OCI-LY3 (cell line): ENCODE measurements at regions not wholly inside any gene's neighbourhood (a gene's known extent, or its start where the extent isn't known, plus 50 kb on each side); places are given as distances from the start of the nearest gene placed in this dataset.

Experiments
- H2AFZ ChIP-seq: fragments of 200-600, 300-600 bp; shearing (Covaris generic); 2 replicates; pipeline ENCODE4 v1.6.0; 2014; ENCODE audit warnings: antibody characterized with exemption, low read depth, low read length
- H3K27ac ChIP-seq: fragments of 200-600, 300-600 bp; sonication (generic); 2 replicates; pipeline ENCODE4 v1.5.1; 2014; ENCODE audit warnings: mild to moderate bottlenecking, low read length, moderate library complexity, mixed read lengths
- H3K27me3 ChIP-seq: fragments of 200-600, 300-600 bp; sonication (generic); 2 replicates; pipeline ENCODE4 v1.6.1; 2014; ENCODE audit warnings: low read depth, low read length, mixed read lengths
- H3K36me3 ChIP-seq: fragments of 200-600, 300-600 bp; sonication (generic); replicated peaks from 2 replicates; pipeline ENCODE3; 2014; ENCODE audit warnings: low read depth, low read length, mixed read lengths
- H3K4me1 ChIP-seq: fragments of 300-600, 200-600 bp; sonication (generic); 2 replicates; pipeline ENCODE4 v1.6.1; 2014; ENCODE audit warnings: low read length, mixed read lengths
- H3K4me2 ChIP-seq: fragments of 200-600, 300-600 bp; sonication (generic); 2 replicates; pipeline ENCODE4 v1.6.1; 2014; ENCODE audit warnings: low read length, mixed read lengths
- H3K4me3 ChIP-seq: fragments of 300-600, 200-600 bp; sonication (generic); 2 replicates; pipeline ENCODE4 v1.5.1; 2014; ENCODE audit warnings: antibody characterized with exemption, mild to moderate bottlenecking, low read length, moderate library complexity
- H3K79me2 ChIP-seq: fragments of 300-600, 200-600 bp; shearing (Covaris generic); 2 replicates; pipeline ENCODE4 v1.6.1; 2014; ENCODE audit warnings: mild to moderate bottlenecking, low read length, mixed read lengths
- H3K9ac ChIP-seq: fragments of 300-600, 200-600 bp; shearing (Covaris generic); 2 replicates; pipeline ENCODE4 v1.6.0; 2014; ENCODE audit warnings: mild to moderate bottlenecking, low read length, moderate library complexity
- H3K9me3 ChIP-seq: fragments of 200-600, 300-600 bp; shearing (Covaris generic); 2 replicates; pipeline ENCODE4 v1.6.1; 2014; ENCODE audit warnings: low read length, mixed read lengths; ENCODE audit not compliant: insufficient read depth
- H4K20me1 ChIP-seq: fragments of 200-600, 300-600 bp; sonication (generic); 2 replicates; pipeline ENCODE4 v1.6.1; 2016; ENCODE audit warnings: low read length, mixed read lengths; ENCODE audit not compliant: insufficient read depth
- CTCF ChIP-seq: fragments of 200-600, 300-600 bp; sonication (generic); IDR thresholded peaks from 2 replicates; pipeline ENCODE4 v1.5.1; 2014; ENCODE audit warnings: antibody characterized with exemption, low read length, low read depth
- EZH2phosphoT487 ChIP-seq: fragments of 200-600 bp; shearing (Covaris generic); IDR thresholded peaks from 2 replicates; pipeline ENCODE4 v1.6.1; 2018; ENCODE audit warnings: antibody characterized with exemption, mixed run types, low read depth

GRCh38 chr6:159373670-159374069 lies 204.5 kb downstream of the FNDC1 start:
- H3K27me3 ChIP-seq = no peaks in the 10 kb centered on the region
- no peak overlapping the region for H3K27ac ChIP-seq
- no peaks in the 10 kb centered on the region for H3K36me3 ChIP-seq
- H3K9ac ChIP-seq = no peak overlapping the region
- no peak overlapping the region for H3K4me3 ChIP-seq
- no peak overlapping the region for H3K4me2 ChIP-seq
- H3K79me2 ChIP-seq = no peaks in the 10 kb centered on the region
- no peaks in the 10 kb centered on the region for H3K4me1 ChIP-seq
- no peak overlapping the region for H2AFZ ChIP-seq
- no peaks in the 10 kb centered on the region for H3K9me3 ChIP-seq
- no peak for TF ChIP-seq CTCF
- no peak for TF ChIP-seq EZH2phosphoT487
- no peaks in the 10 kb centered on the region for H4K20me1 ChIP-seq

GRCh38 chr6:159372333-159372732 lies 203.1 kb downstream of the FNDC1 start:
- H3K79me2 ChIP-seq = no peaks in the 10 kb centered on the region
- no peaks in the 10 kb centered on the region for H3K27me3 ChIP-seq
- H3K4me2 ChIP-seq = no peak overlapping the region
- H3K9ac ChIP-seq = no peak overlapping the region
- no peaks in the 10 kb centered on the region for H3K4me1 ChIP-seq
- H2AFZ ChIP-seq = no peak overlapping the region
- no peaks in the 10 kb centered on the region for H3K9me3 ChIP-seq
- no peaks in the 10 kb centered on the region for H3K36me3 ChIP-seq
- no peak overlapping the region for H3K4me3 ChIP-seq
- no peak overlapping the region for H3K27ac ChIP-seq
- no peak for TF ChIP-seq CTCF
- no peak for TF ChIP-seq EZH2phosphoT487
- H4K20me1 ChIP-seq = no peaks in the 10 kb centered on the region

- H4K20me1 ChIP-seq = no peaks in the 10 kb centered on the region
- H3K4me3 ChIP-seq = no peak overlapping the region
- H3K27ac ChIP-seq = no peak overlapping the region
- H3K36me3 ChIP-seq = no peaks in the 10 kb centered on the region
- H3K9me3 ChIP-seq = no peaks in the 10 kb centered on the region
- no peak overlapping the region for H3K9ac ChIP-seq
- H3K4me2 ChIP-seq = no peak overlapping the region
- no peaks in the 10 kb centered on the region for H3K4me1 ChIP-seq
- H3K79me2 ChIP-seq = no peaks in the 10 kb centered on the region
- H3K27me3 ChIP-seq = peaks cover 18% of the 10 kb centered on the region
- TF ChIP-seq EZH2phosphoT487 (no peak), CTCF (no peak)
- no peak overlapping the region for H2AFZ ChIP-seq
Observed at GRCh38 chr6:159360306-159360705, 191.1 kb downstream of the FNDC1 start.

GRCh38 chr6:159359581-159360297 lies 190.5 kb downstream of the FNDC1 start:
- no peaks in the 10 kb centered on the region for H3K9me3 ChIP-seq
- H3K27ac ChIP-seq = no peak overlapping the region
- H2AFZ ChIP-seq = no peak overlapping the region
- no peaks in the 10 kb centered on the region for H3K36me3 ChIP-seq
- no peak overlapping the region for H3K4me2 ChIP-seq
- no peak overlapping the region for H3K9ac ChIP-seq
- no peaks in the 10 kb centered on the region for H4K20me1 ChIP-seq
- peaks cover 18% of the 10 kb centered on the region for H3K27me3 ChIP-seq
- H3K79me2 ChIP-seq = no peaks in the 10 kb centered on the region
- TF ChIP-seq EZH2phosphoT487 (no peak), CTCF (no peak)
- no peak overlapping the region for H3K4me3 ChIP-seq
- no peaks in the 10 kb centered on the region for H3K4me1 ChIP-seq
